ENCODE measurements at regions not wholly inside any gene's neighbourhood (a gene's known extent, or its start where the extent isn't known, plus 50 kb on each side); places are given as distances from the start of the nearest gene placed in this dataset.
"Not testable (repeated sequence)": the region's sequence is repeated elsewhere in the genome, so short reads cannot be mapped to it uniquely, and the experiment has no call there.

GRCh38 chr6:66184091-66184490, 477.1 kb upstream of the EYS start:
- no peaks in the 10 kb centered on the region for H3K36me3 ChIP-seq
- H3K27ac ChIP-seq = no peak overlapping the region
- H3K9me3 ChIP-seq = peaks cover 4 to 12% of the 10 kb centered on the region in 2 donors
- no peak overlapping the region for H3K4me3 ChIP-seq
- H3K4me1 ChIP-seq = no peaks in the 10 kb centered on the region
- DNase-seq = no peak
- no peaks in the 10 kb centered on the region for H3K27me3 ChIP-seq
- intact Hi-C loops (cut with DNase I; ENCODE audit: low total_unique reads) = no loop called here
- in situ Hi-C loops (cut with MboI; ENCODE audit: low pct_ligation_motif_present in 1 of 4, low pct_unique_long_range_greater_than_20kb in 1 of 4, low sequenced_read_pairs in 3 of 4) = no loop called here
- 64 to 72% methylated on average over 1 of the region's 1 CpG for WGBS, 2 donors (ENCODE audit: low coverage in 1 of 2)
- TF ChIP-seq CTCF (IDR thresholded peaks at IDR 0.05) = no peak
- no peak for TF ChIP-seq EP300 (IDR thresholded peaks at IDR 0.05; ENCODE audit: low read depth)
- TF ChIP-seq POLR2AphosphoS5 (IDR thresholded peaks at IDR 0.05) = no peak
- no peak for TF ChIP-seq POLR2A (IDR thresholded peaks at IDR 0.05)

GRCh38 chr6:66179361-66179760, 472.3 kb upstream of the EYS start:
- peaks cover 0 to 5% of the 10 kb centered on the region in 2 donors for H3K9me3 ChIP-seq
- in situ Hi-C loops (cut with MboI; ENCODE audit: low pct_ligation_motif_present in 1 of 4, low pct_unique_long_range_greater_than_20kb in 1 of 4, low sequenced_read_pairs in 3 of 4) (no loop called here), intact Hi-C loops (cut with DNase I; ENCODE audit: low total_unique reads) (no loop called here)
- no peak for TF ChIP-seq POLR2AphosphoS5 (IDR thresholded peaks at IDR 0.05)
- TF ChIP-seq POLR2A (IDR thresholded peaks at IDR 0.05) = no peak
- no peak for TF ChIP-seq EP300 (IDR thresholded peaks at IDR 0.05; ENCODE audit: low read depth)
- no peak for TF ChIP-seq CTCF (IDR thresholded peaks at IDR 0.05)
- H3K4me1 ChIP-seq = no peaks in the 10 kb centered on the region
- no peaks in the 10 kb centered on the region for H3K36me3 ChIP-seq
- 73 to 78% methylated on average over 3 of the region's 3 CpGs for WGBS, 2 donors (ENCODE audit: low coverage in 1 of 2)
- no peak for DNase-seq
- H3K4me3 ChIP-seq = no peak overlapping the region
- no peaks in the 10 kb centered on the region for H3K27me3 ChIP-seq
- H3K27ac ChIP-seq = no peak overlapping the region

- H3K4me1 ChIP-seq = no peaks in the 10 kb centered on the region
- DNase-seq = no peak
- H3K27ac ChIP-seq = no peak overlapping the region
- TF ChIP-seq POLR2AphosphoS5 (IDR thresholded peaks at IDR 0.05) (no peak), EP300 (IDR thresholded peaks at IDR 0.05; ENCODE audit: low read depth) (no peak), CTCF (IDR thresholded peaks at IDR 0.05) (no peak), POLR2A (IDR thresholded peaks at IDR 0.05) (no peak)
- H3K9me3 ChIP-seq = peaks cover 0 to 11% of the 10 kb centered on the region in 2 donors
- intact Hi-C loops (cut with DNase I; ENCODE audit: low total_unique reads) (no loop called here), in situ Hi-C loops (cut with MboI; ENCODE audit: low pct_ligation_motif_present in 1 of 4, low pct_unique_long_range_greater_than_20kb in 1 of 4, low sequenced_read_pairs in 3 of 4) (no loop called here)
- H3K4me3 ChIP-seq = no peak overlapping the region
- 74 to 85% methylated on average over 6 of the region's 6 CpGs for WGBS, 2 donors (ENCODE audit: low coverage in 1 of 2)
- no peaks in the 10 kb centered on the region for H3K36me3 ChIP-seq
- no peaks in the 10 kb centered on the region for H3K27me3 ChIP-seq
Measured at GRCh38 chr6:66173587-66173986, 466.6 kb upstream of the EYS start.

- DNase-seq; H3K27ac ChIP-seq; H3K4me3 ChIP-seq; H3K36me3 ChIP-seq; H3K27me3 ChIP-seq; in situ Hi-C loops (cut with MboI; ENCODE audit: low pct_ligation_motif_present in 1 of 4, low pct_unique_long_range_greater_than_20kb in 1 of 4, low sequenced_read_pairs in 3 of 4); H3K4me1 ChIP-seq; intact Hi-C loops (cut with DNase I; ENCODE audit: low total_unique reads): not testable (repeated sequence)
- H3K9me3 ChIP-seq = peaks cover 2 to 14% of the 10 kb centered on the region in 2 donors
- 80 to 83% methylated on average over 1 to 10 of the region's 10 CpGs for WGBS, 2 donors (ENCODE audit: low coverage in 1 of 2)
Measured at GRCh38 chr6:66166713-66167112, 459.7 kb upstream of the EYS start.

DNA sequence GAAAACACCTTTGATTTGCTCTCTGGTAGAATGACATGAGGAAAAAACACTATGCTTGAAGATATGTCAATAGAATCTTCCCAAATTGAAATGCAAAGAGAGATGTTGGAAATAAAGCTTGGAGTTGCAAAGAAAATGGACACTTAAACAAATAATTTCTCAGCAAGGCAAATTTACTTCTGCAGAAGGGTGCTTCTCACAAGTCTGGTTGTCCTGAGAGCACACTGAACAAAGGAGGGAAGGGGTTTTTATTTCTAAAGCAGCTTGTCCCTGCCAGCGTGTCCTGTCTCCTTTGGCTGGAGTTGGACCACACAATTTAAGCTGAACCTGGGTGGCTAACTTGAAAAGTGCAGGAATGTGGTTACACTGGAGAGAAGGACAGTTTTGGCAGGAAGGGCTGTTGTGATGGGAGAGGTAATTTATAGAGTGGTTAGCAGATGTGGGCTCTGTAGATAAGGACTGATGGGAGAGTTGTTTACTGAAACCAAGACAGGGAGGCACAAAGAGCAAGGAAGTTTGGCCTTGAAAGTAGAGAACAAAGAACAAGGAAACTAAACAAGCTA, 454.6 kb upstream of the EYS start:
- in situ Hi-C loops (cut with MboI; ENCODE audit: low pct_ligation_motif_present in 1 of 4, low pct_unique_long_range_greater_than_20kb in 1 of 4, low sequenced_read_pairs in 3 of 4) (no loop called here), intact Hi-C loops (cut with DNase I; ENCODE audit: low total_unique reads) (no loop called here)
- TF ChIP-seq POLR2A (IDR thresholded peaks at IDR 0.05) = no peak
- TF ChIP-seq POLR2AphosphoS5 (IDR thresholded peaks at IDR 0.05) = no peak
- TF ChIP-seq EP300 (IDR thresholded peaks at IDR 0.05; ENCODE audit: low read depth) = no peak
- TF ChIP-seq CTCF (IDR thresholded peaks at IDR 0.05) = no peak
- H3K9me3 ChIP-seq = peaks cover 7 to 28% of the 10 kb centered on the region in 2 donors
- WGBS, 2 donors (ENCODE audit: low coverage in 1 of 2) = 17 to 37% methylated on average over 1 of the region's 1 CpG
- no peak overlapping the region for H3K27ac ChIP-seq
- H3K27me3 ChIP-seq = no peaks in the 10 kb centered on the region
- H3K4me3 ChIP-seq = no peak overlapping the region
- no peaks in the 10 kb centered on the region for H3K4me1 ChIP-seq
- DNase-seq = no peak
- no peaks in the 10 kb centered on the region for H3K36me3 ChIP-seq
